ENCODE measurements at regions not wholly inside any gene's neighbourhood (a gene's known extent, or its start where the extent isn't known, plus 50 kb on each side); places are given as distances from the start of the nearest gene placed in this dataset.

GRCh38 chr2:138985881-138986280 is 205.7 kb upstream of the NXPH2 start:
- no peaks in the 10 kb centered on the region for H3K9me3 ChIP-seq
- H3K27ac ChIP-seq (ENCODE audit: low read depth in 2 of 2, low read length in 1 of 2) = no peak overlapping the region
- no peak overlapping the region for H3K4me2 ChIP-seq
- H3K4me3 ChIP-seq (ENCODE audit: low read depth in 2 of 2, low read length in 1 of 2) = no peak overlapping the region
- H2AFZ ChIP-seq (ENCODE audit: low read depth) = no peak overlapping the region
- no peaks in the 10 kb centered on the region for H3F3A ChIP-seq (replicated peaks; ENCODE audit: insufficient read depth)
- 27% methylated on average over 1 of the region's 1 CpG for WGBS (ENCODE audit: low lambda C conversion rate)
- no peaks in the 10 kb centered on the region for H3K79me2 ChIP-seq (ENCODE audit: insufficient read depth)
- POLR2A ChIA-PET = no interaction called here
- H4K20me1 ChIP-seq (ENCODE audit: insufficient read depth) = no peaks in the 10 kb centered on the region
- H3K4me1 ChIP-seq (ENCODE audit: control insufficient read depth in 1 of 2, insufficient read depth in 2 of 2, low read depth in 1 of 2, low read length in 1 of 2) = no peaks in the 10 kb centered on the region
- H3K9ac ChIP-seq = no peak overlapping the region
- CTCF ChIA-PET = no interaction called here
- H3K36me3 ChIP-seq (replicated peaks in 1 of 2; ENCODE audit: control insufficient read depth in 1 of 2, insufficient read depth in 2 of 2, low read length in 1 of 2) = no peaks in the 10 kb centered on the region
- no peaks in the 10 kb centered on the region for H3K9me2 ChIP-seq
- no peaks in the 10 kb centered on the region for H3K27me3 ChIP-seq (ENCODE audit: insufficient read depth)
- TF ChIP-seq MXI1 (IDR thresholded peaks at IDR 0.05; ENCODE audit: low read depth, low read length) = no peak
- TF ChIP-seq TEAD4 (IDR thresholded peaks at IDR 0.05; ENCODE audit: borderline replicate concordance, insufficient read depth) = no peak
- TF ChIP-seq EZH2phosphoT487 (IDR thresholded peaks at IDR 0.05; ENCODE audit: borderline replicate concordance, low read depth) = no peak
- TF ChIP-seq ZBTB33 (IDR thresholded peaks at IDR 0.05; ENCODE audit: borderline replicate concordance, low read depth) = no peak
- TF ChIP-seq MAX (IDR thresholded peaks at IDR 0.05; ENCODE audit: low read depth) = no peak
- TF ChIP-seq RAD21 (IDR thresholded peaks at IDR 0.05; ENCODE audit: low read length) = no peak
- TF ChIP-seq USF1 (IDR thresholded peaks at IDR 0.05; ENCODE audit: borderline replicate concordance, low read depth) = no peak
- no peak for TF ChIP-seq ELF1 (IDR thresholded peaks at IDR 0.05)
- TF ChIP-seq NFIC (IDR thresholded peaks at IDR 0.05; ENCODE audit: borderline replicate concordance) = no peak
- TF ChIP-seq TAF1 (IDR thresholded peaks at IDR 0.05; ENCODE audit: borderline replicate concordance, low read depth, low read length) = no peak
- TF ChIP-seq CTCF (IDR thresholded peaks at IDR 0.05) = no peak
- no peak for DNase-seq

GRCh38 chr2:138979131-138979785 is 199.1 kb upstream of the NXPH2 start:
- ChIA-PET POLR2A (no interaction called here), CTCF (no interaction called here)
- Histone ChIP-seq H3K79me2 (ENCODE audit: insufficient read depth) (no peaks in the 10 kb centered on the region), H3F3A (replicated peaks; ENCODE audit: insufficient read depth) (no peaks in the 10 kb centered on the region), H4K20me1 (ENCODE audit: insufficient read depth) (no peaks in the 10 kb centered on the region), H2AFZ (ENCODE audit: low read depth) (no peak overlapping the region), H3K4me2 (no peak overlapping the region), H3K9me3 (no peaks in the 10 kb centered on the region), H3K9ac (no peak overlapping the region), H3K4me3 (ENCODE audit: low read depth in 2 of 2, low read length in 1 of 2) (no peak overlapping the region), H3K27me3 (ENCODE audit: insufficient read depth) (no peaks in the 10 kb centered on the region), H3K9me2 (peaks cover 4% of the 10 kb centered on the region; the same call in 1 of the 2 replicates), H3K36me3 (replicated peaks in 1 of 2; ENCODE audit: control insufficient read depth in 1 of 2, insufficient read depth in 2 of 2, low read length in 1 of 2) (no peaks in the 10 kb centered on the region), H3K4me1 (ENCODE audit: control insufficient read depth in 1 of 2, insufficient read depth in 2 of 2, low read depth in 1 of 2, low read length in 1 of 2) (no peaks in the 10 kb centered on the region), H3K27ac (ENCODE audit: low read depth in 2 of 2, low read length in 1 of 2) (no peak overlapping the region)
- no peak for DNase-seq
- TF ChIP-seq FOSL2 (IDR thresholded peaks at IDR 0.05; ENCODE audit: borderline replicate concordance, low read depth) = no peak
- no peak for TF ChIP-seq MEF2A (IDR thresholded peaks at IDR 0.05; ENCODE audit: borderline replicate concordance, low read depth)
- TF ChIP-seq ELF1 (IDR thresholded peaks at IDR 0.05) = no peak
- TF ChIP-seq FOXM1 (IDR thresholded peaks at IDR 0.05; ENCODE audit: low read depth) = no peak
- no peak for TF ChIP-seq NRF1 (IDR thresholded peaks at IDR 0.05; ENCODE audit: low read depth, low read length)
- 36% methylated on average over 4 of the region's 4 CpGs for WGBS (ENCODE audit: low lambda C conversion rate)

All from SK-N-SH (cell line).